Keratinocyte (primary cell): ENCODE measurements at regions not wholly inside any gene's neighbourhood (a gene's known extent, or its start where the extent isn't known, plus 50 kb on each side); places are given as distances from the start of the nearest gene placed in this dataset.

Source experiments
- DNase-seq: peaks from one replicate; pipeline ENCODE4 v3.0.0-alpha.2; 2011; ENCODE audit warnings: low read depth, missing footprints, low spot score
- FAIRE-seq: peaks from 2 replicates; lab custom pipeline; 2011; peaks lifted over from hg19 to GRCh38; lab: Jason Lieb, UNC
- H2AFZ ChIP-seq: 2 replicates; pipeline ENCODE4 v1.6.0; 2012; ENCODE audit warnings: low read length, control low read depth, inconsistent platforms; ENCODE audit not compliant: control insufficient read depth
- H3K27ac ChIP-seq: 2 replicates; pipeline ENCODE4 v1.5.1; 2011; ENCODE audit warnings: low read length; ENCODE audit not compliant: control insufficient read depth, insufficient read depth
- H3K27me3 ChIP-seq: 3 replicates; pipeline ENCODE4 v1.6.0; 2011; ENCODE audit warnings: low read length; ENCODE audit not compliant: control insufficient read depth, insufficient read depth; ENCODE audit errors: extremely low read depth
- H3K36me3 ChIP-seq, 2 experiments: 2 replicates in 1 of 2; 3 replicates in 1 of 2; pipeline ENCODE4 v1.5.1; 2011; ENCODE audit warnings: low read length in 2 of 2, mild to moderate bottlenecking in 1 of 2; ENCODE audit not compliant: control insufficient read depth in 2 of 2, insufficient read depth in 2 of 2; ENCODE audit errors: extremely low read depth in 1 of 2
- H3K4me1 ChIP-seq: 3 replicates; pipeline ENCODE4 v1.5.1; 2011; ENCODE audit warnings: low read length; ENCODE audit not compliant: control insufficient read depth, insufficient read depth; ENCODE audit errors: extremely low read depth
- H3K4me2 ChIP-seq: 3 replicates; pipeline ENCODE4 v1.6.0; 2011; ENCODE audit warnings: low read depth, low read length; ENCODE audit not compliant: control insufficient read depth, insufficient read depth; ENCODE audit errors: extremely low read depth
- H3K4me3 ChIP-seq, 3 experiments: fragments of 200-600 bp in 1 of 3; sonication (generic) in 1 of 3; 2 replicates in 2 of 3; 3 replicates in 1 of 3; pipeline ENCODE4 v1.5.1; 2011 to 2016; ENCODE audit warnings: low read length in 3 of 3, mild to moderate bottlenecking in 3 of 3, control low read depth in 2 of 3, inconsistent platforms in 1 of 3, low read depth in 1 of 3, mixed read lengths in 1 of 3, mixed run types in 1 of 3, moderate library complexity in 1 of 3; ENCODE audit not compliant: control insufficient read depth in 2 of 3, insufficient read depth in 2 of 3; ENCODE audit errors: extremely low read depth in 1 of 3
- H3K79me2 ChIP-seq: 2 replicates; pipeline ENCODE4 v1.6.0; 2012; ENCODE audit warnings: low read length; ENCODE audit not compliant: control insufficient read depth, insufficient read depth
- H3K9ac ChIP-seq: 3 replicates; pipeline ENCODE4 v1.6.0; 2011; ENCODE audit warnings: low read length; ENCODE audit not compliant: control insufficient read depth, insufficient read depth; ENCODE audit errors: extremely low read depth
- H3K9me1 ChIP-seq: 3 replicates; pipeline ENCODE4 v1.6.0; 2011; ENCODE audit warnings: low read length; ENCODE audit not compliant: control insufficient read depth, insufficient read depth; ENCODE audit errors: extremely low read depth
- H3K9me3 ChIP-seq: 2 replicates; pipeline ENCODE4 v1.5.1; 2012; ENCODE audit warnings: low read depth, low read length; ENCODE audit not compliant: control insufficient read depth
- H4K20me1 ChIP-seq: 3 replicates; pipeline ENCODE4 v1.6.0; 2011; ENCODE audit warnings: low read length; ENCODE audit not compliant: control insufficient read depth, insufficient read depth; ENCODE audit errors: extremely low read depth
- CTCF ChIP-seq, 3 experiments: IDR thresholded peaks in 1 of 3; conservative IDR thresholded peaks in 1 of 3; optimal IDR thresholded peaks in 1 of 3; 2 replicates in 2 of 3; 3 replicates in 1 of 3; pipeline versions ENCODE3 to v1.5.1; 2011; ENCODE audit warnings: low read length in 3 of 3, mild to moderate bottlenecking in 3 of 3, moderate library complexity in 2 of 3, control low read depth in 1 of 3, inconsistent platforms in 1 of 3; ENCODE audit not compliant: insufficient read depth in 2 of 3; ENCODE audit errors: extremely low read depth in 1 of 3
- EZH2 ChIP-seq: IDR thresholded peaks from one replicate; pipeline ENCODE4 v1.6.1; 2012; ENCODE audit warnings: inconsistent platforms, mild to moderate bottlenecking, low read length, moderate library complexity
- dilution Hi-C: fragments of 300-500 bp; cut with MboI; formaldehyde crosslinking; loops from one replicate; pipeline ENCODE4 v1.7.0; 2020; ENCODE audit warnings: low sequenced_read_pairs; ENCODE audit not compliant: extremely low pct_ligation_motif_present

DNA sequence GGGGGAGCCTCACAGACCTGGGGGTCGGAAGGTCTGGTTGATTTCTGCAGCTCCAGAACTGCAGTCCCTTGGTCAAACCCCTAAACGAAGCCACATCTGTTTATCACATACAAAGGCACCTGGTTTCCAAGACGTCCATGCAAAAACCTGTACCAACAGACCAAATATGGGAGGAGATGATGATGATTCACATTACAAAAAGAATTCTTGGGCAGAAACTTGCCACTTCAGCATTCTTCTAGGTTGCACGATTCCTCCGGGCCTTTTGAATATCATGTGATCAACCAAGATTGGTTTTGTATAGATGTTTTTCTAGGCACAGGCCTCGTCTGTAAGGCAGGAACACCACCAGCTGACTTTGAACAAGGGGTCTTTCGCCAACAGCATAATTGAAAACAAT, 466.3 kb downstream of the SOX9 start:
- FAIRE-seq (peak; percentile 91), DNase-seq (no peak)
- Histone ChIP-seq H4K20me1 (no peaks in the 10 kb centered on the region), H3K4me1 (peaks cover 36% of the 10 kb centered on the region), H3K27me3 (no peaks in the 10 kb centered on the region), H2AFZ (no peak overlapping the region), H3K36me3 (peaks cover 0 to 6% of the 10 kb centered on the region in 2 experiments), H3K4me2 (peak overlapping the region; percentile 79), H3K4me3 (peak overlapping the region; percentile 2 to 52 (median 50)), H3K27ac (peak overlapping the region; percentile 97), H3K9me3 (no peaks in the 10 kb centered on the region), H3K9ac (peak overlapping the region; percentile 82), H3K9me1 (no peaks in the 10 kb centered on the region), H3K79me2 (peaks cover 88% of the 10 kb centered on the region)
- TF ChIP-seq EZH2 (no peak), CTCF (optimal IDR thresholded peaks at IDR 0.05 in 1 of 3, IDR thresholded peaks at IDR 0.05 in 1 of 3, conservative IDR thresholded peaks at IDR 0.05 in 1 of 3; ENCODE audit: extremely low read depth in 1 of 3, insufficient read depth in 2 of 3, low read length in 3 of 3) (no peak)
- dilution Hi-C loops: no loop called here

DNA sequence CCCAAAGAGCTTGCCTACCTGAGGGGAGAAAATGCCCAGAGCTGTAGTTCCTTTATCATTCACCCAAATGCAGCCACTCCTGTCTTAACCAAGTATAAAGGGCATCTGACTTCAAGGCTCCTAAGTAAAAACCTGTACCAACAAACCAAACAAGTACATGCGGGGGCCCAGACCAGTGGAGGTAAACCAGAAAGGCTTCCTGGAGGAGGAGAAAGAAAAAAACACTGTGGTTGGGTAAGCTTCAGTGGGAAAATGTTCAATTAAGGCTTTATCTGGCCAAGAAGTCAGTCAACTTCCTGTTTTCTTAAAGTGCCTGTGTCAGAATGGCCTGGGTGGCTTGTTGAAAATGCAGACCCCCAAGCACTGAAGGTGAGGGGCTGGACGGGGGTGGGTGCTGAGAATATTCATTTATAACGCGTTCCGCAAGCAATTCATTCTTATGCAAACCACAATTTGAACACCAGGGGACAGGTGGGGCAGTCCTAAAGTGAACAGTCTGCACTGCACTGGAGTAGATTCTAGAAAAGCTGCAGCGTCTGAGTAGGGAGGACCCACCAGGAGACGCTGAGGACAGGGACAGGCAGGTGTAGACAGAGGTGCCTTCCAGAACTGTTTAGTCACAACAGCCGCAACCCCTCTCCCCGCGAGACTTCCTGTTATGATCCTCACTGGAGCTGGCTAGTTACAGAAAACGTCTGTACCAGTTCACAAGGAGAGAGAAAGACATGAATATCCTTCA, 467.1 kb downstream of the SOX9 start:
- H3K27me3 ChIP-seq: no peaks in the 10 kb centered on the region
- dilution Hi-C loops: no loop called here
- H3K27ac ChIP-seq: peak overlapping the region; percentile 97
- peaks cover 0 to 6% of the 10 kb centered on the region in 2 experiments for H3K36me3 ChIP-seq
- DNase-seq (no peak), FAIRE-seq (peak; percentile 88)
- no peaks in the 10 kb centered on the region for H3K9me3 ChIP-seq
- peak overlapping the region; percentile 79 for H3K4me2 ChIP-seq
- H3K9me1 ChIP-seq: no peaks in the 10 kb centered on the region
- H2AFZ ChIP-seq: no peak overlapping the region
- peak overlapping the region; percentile 82 for H3K9ac ChIP-seq
- peak overlapping the region; percentile 33 to 70 (median 45) for H3K4me3 ChIP-seq
- H3K79me2 ChIP-seq: peaks cover 85% of the 10 kb centered on the region
- no peaks in the 10 kb centered on the region for H4K20me1 ChIP-seq
- TF ChIP-seq CTCF (optimal IDR thresholded peaks at IDR 0.05 in 1 of 3, IDR thresholded peaks at IDR 0.05 in 1 of 3, conservative IDR thresholded peaks at IDR 0.05 in 1 of 3; ENCODE audit: extremely low read depth in 1 of 3, insufficient read depth in 2 of 3, low read length in 3 of 3) (peak in 2 of 3 experiments; percentile 7 to 28), EZH2 (no peak)
- H3K4me1 ChIP-seq: peaks cover 36% of the 10 kb centered on the region
